ENCODE measurements at regions not wholly inside any gene's neighbourhood (a gene's known extent, or its start where the extent isn't known, plus 50 kb on each side); places are given as distances from the start of the nearest gene placed in this dataset.
A peak's percentile ranks its signal among the peaks of the same experiment; 100 is the strongest.

- H3K36me3 Mint-ChIP-seq (ENCODE audit: low read depth), result no peaks in the 10 kb centered on the region
- DNase-seq, result no peak
- H3K4me1 Mint-ChIP-seq (ENCODE audit: low read depth), result peaks cover 20% of the 10 kb centered on the region
- TF ChIP-seq CTCF (IDR thresholded peaks at IDR 0.05), result no peak
- H3K9me3 Mint-ChIP-seq, result no peaks in the 10 kb centered on the region
- no peak overlapping the region for H3K4me3 Mint-ChIP-seq
- H3K27ac Mint-ChIP-seq, result no peak overlapping the region
- H3K27me3 Mint-ChIP-seq (ENCODE audit: insufficient read depth), result no peaks in the 10 kb centered on the region; the same call in none of the 2 replicates
These were observed 143.9 kb downstream of the BCOR start for GRCh38 chrX:39953879-39954278.

GRCh38 chrX:39954851-39955250 is 142.9 kb downstream of the BCOR start:
- Mint-ChIP-seq H3K27ac (no peak overlapping the region), H3K27me3 (ENCODE audit: insufficient read depth) (no peaks in the 10 kb centered on the region; the same call in none of the 2 replicates), H3K4me1 (ENCODE audit: low read depth) (peaks cover 21% of the 10 kb centered on the region), H3K4me3 (no peak overlapping the region), H3K36me3 (ENCODE audit: low read depth) (no peaks in the 10 kb centered on the region), H3K9me3 (no peaks in the 10 kb centered on the region)
- no peak for DNase-seq
- TF ChIP-seq CTCF (IDR thresholded peaks at IDR 0.05), result no peak

DNA sequence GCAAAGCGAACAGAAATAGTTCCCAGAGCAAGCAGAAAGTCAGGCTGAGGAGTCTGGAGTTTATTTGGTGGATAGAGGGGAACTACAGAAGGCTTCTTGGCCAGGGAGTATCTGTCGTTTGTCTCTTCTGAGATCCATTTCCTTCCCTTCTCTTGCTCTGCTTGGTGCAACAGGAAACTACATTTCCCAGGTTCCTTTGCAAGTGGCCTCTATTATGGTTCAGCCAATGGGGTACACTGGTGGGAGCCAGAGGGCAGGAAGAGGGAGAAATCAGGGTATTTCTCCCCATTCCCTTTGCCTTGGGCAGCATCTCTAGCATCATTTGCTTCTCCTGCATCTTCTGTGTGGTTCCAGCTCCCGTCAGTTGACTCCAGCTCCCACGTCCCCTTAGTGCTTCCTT is 142.1 kb downstream of the BCOR start:
- no peak for TF ChIP-seq CTCF (IDR thresholded peaks at IDR 0.05)
- Mint-ChIP-seq H3K36me3 (ENCODE audit: low read depth) (no peaks in the 10 kb centered on the region), H3K9me3 (no peaks in the 10 kb centered on the region), H3K27ac (no peak overlapping the region), H3K4me1 (ENCODE audit: low read depth) (peaks cover 21% of the 10 kb centered on the region), H3K4me3 (no peak overlapping the region), H3K27me3 (ENCODE audit: insufficient read depth) (no peaks in the 10 kb centered on the region; the same call in none of the 2 replicates)
- no peak for DNase-seq

GRCh38 chrX:39956803-39957394 is 140.9 kb downstream of the BCOR start:
- H3K4me1 Mint-ChIP-seq (ENCODE audit: low read depth), result peaks cover 21% of the 10 kb centered on the region
- no peak overlapping the region for H3K27ac Mint-ChIP-seq
- no peaks in the 10 kb centered on the region for H3K36me3 Mint-ChIP-seq (ENCODE audit: low read depth)
- DNase-seq, result no peak
- TF ChIP-seq CTCF (IDR thresholded peaks at IDR 0.05), result no peak
- no peaks in the 10 kb centered on the region for H3K9me3 Mint-ChIP-seq
- H3K4me3 Mint-ChIP-seq, result no peak overlapping the region
- peaks cover 2% of the 10 kb centered on the region for H3K27me3 Mint-ChIP-seq (ENCODE audit: insufficient read depth)

DNA sequence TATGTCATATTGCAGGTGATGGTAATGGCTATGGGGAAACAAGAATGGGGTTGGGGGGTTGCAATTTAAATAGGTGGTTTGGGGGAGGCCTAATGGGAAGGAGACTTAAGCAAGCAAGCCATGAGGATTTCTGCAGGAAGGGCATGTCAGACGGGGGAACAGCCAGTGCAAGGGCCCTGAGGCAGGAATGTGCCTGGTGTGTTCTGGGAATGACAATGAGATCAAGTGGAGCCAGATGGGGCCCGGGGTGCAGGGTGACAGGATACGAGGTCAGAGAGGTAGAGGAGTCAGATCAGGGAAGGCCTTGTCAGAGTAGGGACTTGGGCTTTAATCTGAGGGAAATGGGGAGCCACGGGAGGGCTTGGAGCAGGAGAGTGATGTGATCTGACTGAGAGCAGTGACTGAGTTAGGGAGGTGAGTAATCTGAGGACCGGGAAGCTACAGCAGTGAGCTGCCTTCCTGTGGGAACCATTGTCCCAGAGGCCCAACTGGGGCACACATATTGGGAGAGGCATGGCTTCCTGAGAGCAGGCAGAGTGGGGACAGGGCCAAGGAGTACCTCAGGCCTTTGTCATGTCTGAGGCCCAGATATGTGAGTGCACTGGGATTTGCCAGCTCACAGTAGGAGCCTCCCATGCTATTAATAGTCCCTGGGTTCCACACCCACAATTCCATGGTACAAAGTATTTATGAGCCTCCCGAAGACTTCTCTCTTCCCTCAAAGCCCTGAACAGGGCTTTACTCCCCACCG is 139.8 kb downstream of the BCOR start:
- Mint-ChIP-seq H3K9me3 (no peaks in the 10 kb centered on the region), H3K27me3 (ENCODE audit: insufficient read depth) (peaks cover 2% of the 10 kb centered on the region), H3K4me1 (ENCODE audit: low read depth) (peaks cover 21% of the 10 kb centered on the region), H3K27ac (peak overlapping the region; percentile 82), H3K4me3 (no peak overlapping the region), H3K36me3 (ENCODE audit: low read depth) (no peaks in the 10 kb centered on the region)
- DNase-seq, result peak; percentile 43
- no peak for TF ChIP-seq CTCF (IDR thresholded peaks at IDR 0.05)

Measured in HFFc6 (cell line).